ENCODE measurements at regions not wholly inside any gene's neighbourhood (a gene's known extent, or its start where the extent isn't known, plus 50 kb on each side); places are given as distances from the start of the nearest gene placed in this dataset.

DNA sequence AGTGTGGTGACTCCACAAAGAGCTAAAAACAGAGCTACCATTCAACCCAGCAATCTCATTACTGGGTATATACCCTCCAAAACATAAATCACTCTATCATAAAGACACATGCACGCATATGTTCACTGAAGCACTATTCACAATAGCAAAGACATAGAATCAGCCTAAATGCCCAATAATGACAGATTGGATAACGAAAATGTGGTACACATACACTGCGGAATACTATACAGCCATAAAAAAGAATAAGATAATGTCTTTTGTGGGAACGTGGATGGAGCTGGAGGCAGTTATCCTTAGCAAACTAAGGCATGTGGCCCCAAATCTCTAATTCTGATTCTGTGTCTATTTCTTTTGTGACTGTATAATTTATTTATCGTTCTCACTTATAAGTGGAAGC is 89.0 kb upstream of the PRNP start:
- Histone ChIP-seq H3K4me2 (ENCODE audit: insufficient read depth in 1 of 2, low read depth in 2 of 2, low read length in 2 of 2) (no peak overlapping the region), H2BK15ac (ENCODE audit: low read length) (no peak overlapping the region), H3K4me1 (replicated peaks in 1 of 4; ENCODE audit: control insufficient read depth in 3 of 4, insufficient read depth in 4 of 4, low read length in 3 of 4) (peaks cover 0 to 2% (median under 1%) of the 10 kb centered on the region in 4 experiments; a peak in 2 of 7 replicates), H3K79me1 (ENCODE audit: low read depth, low read length) (no peaks in the 10 kb centered on the region), H3K23ac (ENCODE audit: insufficient read length) (no peak overlapping the region), H2BK120ac (replicated peaks; ENCODE audit: low read depth, low read length) (no peak overlapping the region), H2AFZ (ENCODE audit: low read length) (no peak overlapping the region), H3K4me3 (ENCODE audit: extremely low read depth in 1 of 4, insufficient read depth in 2 of 4, low read depth in 3 of 4, low read length in 4 of 4) (no peak overlapping the region), H3K18ac (ENCODE audit: extremely low read depth, low read length) (no peak overlapping the region), H4K20me1 (replicated peaks in 1 of 2; ENCODE audit: control insufficient read depth in 1 of 2, insufficient read depth in 2 of 2, low read length in 2 of 2) (no peaks in the 10 kb centered on the region), H2BK5ac (ENCODE audit: low read depth, low read length) (no peak overlapping the region), H3K9me3 (ENCODE audit: insufficient read depth in 2 of 2, low read depth in 1 of 2, low read length in 1 of 2) (no peaks in the 10 kb centered on the region), H2BK12ac (ENCODE audit: low read depth, low read length) (no peak overlapping the region), H3K36me3 (ENCODE audit: control insufficient read depth in 2 of 4, insufficient read depth in 4 of 4, low read length in 3 of 4) (no peaks in the 10 kb centered on the region), H2BK20ac (ENCODE audit: low read length) (no peak overlapping the region), H4K91ac (replicated peaks; ENCODE audit: insufficient read length, low read length) (no peak overlapping the region), H4K8ac (ENCODE audit: extremely low read depth, insufficient read depth, low read length) (no peak overlapping the region), H4K5ac (ENCODE audit: insufficient read length, low read depth, low read length) (no peak overlapping the region), H2AK5ac (ENCODE audit: low read depth, low read length) (no peak overlapping the region), H3K4ac (replicated peaks; ENCODE audit: insufficient read length, low read depth, low read length) (no peak overlapping the region), H3K27me3 (replicated peaks in 1 of 4; ENCODE audit: control insufficient read depth in 3 of 4, extremely low read depth in 1 of 4, insufficient read depth in 3 of 4, low read length in 3 of 4) (peaks cover 0 to 7% (median 5%) of the 10 kb centered on the region in 4 experiments; a peak in 3 of 7 replicates), H3K9ac (replicated peaks in 1 of 4; ENCODE audit: extremely low read depth in 1 of 4, low read depth in 3 of 4, low read length in 3 of 4) (no peak overlapping the region), H3K56ac (replicated peaks; ENCODE audit: insufficient read length, low read depth, low read length) (no peak overlapping the region), H3K79me2 (ENCODE audit: control insufficient read depth in 1 of 2, insufficient read depth in 2 of 2, low read length in 2 of 2) (no peaks in the 10 kb centered on the region), H3K23me2 (ENCODE audit: low read depth, low read length) (peaks cover 5% of the 10 kb centered on the region; the same call in 1 of the 2 replicates), H3K14ac (ENCODE audit: insufficient read length) (no peak overlapping the region), H3K27ac (ENCODE audit: low read depth, low read length) (no peak overlapping the region)
- DNase-seq (ENCODE audit: low read depth in 1 of 2, low spot score in 2 of 2) (no peak), FAIRE-seq (no peak)
- TF ChIP-seq, protein P1, sequence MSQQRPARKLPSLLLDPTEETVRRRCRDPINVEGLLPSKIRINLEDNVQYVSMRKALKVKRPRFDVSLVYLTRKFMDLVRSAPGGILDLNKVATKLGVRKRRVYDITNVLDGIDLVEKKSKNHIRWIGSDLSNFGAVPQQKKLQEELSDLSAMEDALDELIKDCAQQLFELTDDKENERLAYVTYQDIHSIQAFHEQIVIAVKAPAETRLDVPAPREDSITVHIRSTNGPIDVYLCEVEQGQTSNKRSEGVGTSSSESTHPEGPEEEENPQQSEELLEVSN (IDR thresholded peaks at IDR 0.05) = no peak
- peak; percentile 40; the same call in 1 of the 2 replicates for TF ChIP-seq KDM1A (IDR thresholded peaks at IDR 0.05; ENCODE audit: borderline replicate concordance, low read length)
- 85% methylated on average over 5 of the region's 5 CpGs; no CpG with 5 or more reads in 1 of the 2 experiments for WGBS, 2 experiments (ENCODE audit: extremely low coverage in 1 of 2, insufficient coverage in 1 of 2, insufficient read length in 1 of 2, insufficient replicate concordance in 2 of 2, low coverage in 1 of 2, low lambda C conversion rate in 2 of 2, missing lambda C conversion rate in 1 of 2)
- CTCF ChIA-PET (ENCODE audit: partially characterized antibody) = interaction anchor here (1.5 to 1.6 kb wide), 2 partner anchors 77 to 370 kb away, joined by 3 read pairs; no protein-coding TSS in a partner anchor
- POLR2A ChIA-PET (ENCODE audit: partially characterized antibody) = no interaction called here

Measured in H1 (cell line).